HG02970 (cell line): ENCODE measurements at regions not wholly inside any gene's neighbourhood (a gene's known extent, or its start where the extent isn't known, plus 50 kb on each side); places are given as distances from the start of the nearest gene placed in this dataset.

Source experiments
- ATAC-seq: cut with Tn5 transposase; IDR thresholded peaks from one replicate; pipeline ENCODE4 v1.9.1; 2021; ENCODE audit warnings: mild to moderate bottlenecking, moderate library complexity, moderate number of reproducible peaks; ENCODE audit not compliant: unreplicated experiment, low FRiP score

DNA sequence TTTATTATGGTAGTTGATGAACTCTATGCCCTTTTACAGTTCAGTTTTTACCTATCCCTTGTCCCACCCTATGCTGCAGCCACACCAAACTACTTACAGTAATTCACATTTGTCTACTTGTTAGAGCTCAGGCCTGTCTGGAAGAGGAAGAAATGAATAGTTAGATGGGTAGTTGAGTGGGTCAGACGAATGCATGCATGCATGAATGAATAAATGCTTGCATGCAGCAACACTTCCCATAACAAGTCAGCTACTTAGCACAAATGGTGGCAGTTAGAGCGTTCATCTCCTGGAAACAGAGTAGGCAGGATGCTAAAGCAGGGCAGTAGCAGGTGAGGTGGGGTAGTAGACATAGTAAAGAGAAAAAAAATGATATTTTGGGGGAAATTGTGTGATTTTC is 322.3 kb downstream of the NDFIP2 start:
- ATAC-seq, result no peak

DNA sequence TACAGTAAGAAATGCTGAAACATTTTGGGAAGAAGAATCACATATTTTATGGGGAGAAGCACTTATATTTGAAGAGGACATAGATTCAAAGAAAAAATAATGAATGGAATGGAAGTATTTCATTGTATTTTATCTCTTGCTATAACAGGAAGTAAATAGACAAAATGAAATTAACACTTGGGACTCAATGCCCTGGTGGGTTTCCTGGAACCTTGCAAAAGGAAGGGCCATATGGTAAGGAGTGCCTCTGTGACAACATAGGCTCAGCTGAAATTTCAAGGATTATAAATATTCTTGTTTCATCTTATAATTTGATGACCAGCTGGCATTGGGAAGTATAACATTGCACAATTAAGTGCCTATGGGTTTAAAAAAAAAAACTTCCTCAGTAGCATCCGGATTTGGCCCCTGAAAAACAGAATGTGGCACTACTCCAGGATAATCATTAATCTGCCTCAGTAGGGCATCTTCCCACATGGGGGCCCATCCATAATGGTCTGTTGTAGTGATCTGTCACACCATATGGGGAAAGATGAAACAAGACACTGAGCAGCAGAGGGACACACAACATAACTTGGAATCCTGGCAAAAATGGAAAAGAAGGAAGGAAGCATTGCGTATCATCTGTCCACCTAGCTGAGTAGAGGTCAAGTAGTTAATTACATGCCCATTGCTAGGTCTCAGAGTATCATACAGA is 321.6 kb downstream of the NDFIP2 start:
- ATAC-seq, result no peak

DNA sequence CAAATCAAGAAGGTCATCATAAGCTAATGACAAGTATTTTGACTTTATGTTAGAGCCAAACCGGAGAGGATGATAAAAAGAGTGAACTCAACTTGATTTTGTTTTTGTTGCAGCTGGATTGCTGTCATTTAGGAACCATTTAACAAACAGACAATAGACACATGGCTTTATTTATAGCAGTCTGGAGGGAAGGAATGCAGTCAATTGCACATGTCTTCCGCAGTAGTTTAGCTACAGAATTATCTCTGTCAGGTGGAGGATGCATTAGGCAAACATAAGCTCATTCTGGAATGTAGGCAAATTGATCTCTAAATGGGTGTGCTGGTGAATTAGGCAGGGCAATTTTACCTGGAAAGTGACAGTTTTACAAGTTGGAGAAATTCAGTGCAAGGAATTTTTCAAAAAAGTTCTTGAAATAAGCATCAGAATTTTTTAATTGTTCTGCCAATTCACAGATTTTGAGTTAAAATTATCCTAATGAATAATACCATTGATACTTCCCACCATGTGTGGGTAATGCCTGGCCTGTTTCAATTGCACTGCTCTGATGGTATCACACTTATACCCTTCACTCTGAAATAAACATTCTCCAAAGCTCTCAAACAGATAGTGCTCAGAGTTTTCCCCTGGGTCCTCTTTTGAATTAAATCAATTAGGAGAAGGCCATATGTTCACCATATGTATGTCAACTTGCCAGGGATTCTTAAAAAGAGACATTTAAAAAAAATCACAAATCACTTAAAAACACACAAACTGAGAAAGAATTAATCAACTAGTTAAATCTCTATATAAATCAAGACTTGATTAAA is 318.3 kb downstream of the NDFIP2 start:
- ATAC-seq, result no peak

DNA sequence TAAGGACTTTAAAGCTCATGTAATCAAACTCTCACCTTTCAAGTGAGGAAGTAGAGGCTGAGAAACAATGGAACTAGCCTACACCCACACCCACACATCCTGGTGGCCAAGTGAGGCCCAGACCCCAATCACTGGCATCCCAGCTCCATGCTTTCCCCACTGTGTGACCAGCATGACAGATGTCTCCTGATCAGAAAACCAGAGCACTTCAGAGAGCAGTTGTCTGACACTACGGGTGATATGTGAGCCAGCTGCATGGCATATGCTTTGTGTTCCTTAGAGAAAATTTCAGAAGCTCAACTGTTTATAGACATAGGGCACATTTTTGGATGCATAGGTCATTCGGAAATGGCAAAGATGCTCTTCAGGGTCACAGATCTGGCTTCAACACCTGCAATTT is 315.2 kb downstream of the NDFIP2 start:
- no peak for ATAC-seq

DNA sequence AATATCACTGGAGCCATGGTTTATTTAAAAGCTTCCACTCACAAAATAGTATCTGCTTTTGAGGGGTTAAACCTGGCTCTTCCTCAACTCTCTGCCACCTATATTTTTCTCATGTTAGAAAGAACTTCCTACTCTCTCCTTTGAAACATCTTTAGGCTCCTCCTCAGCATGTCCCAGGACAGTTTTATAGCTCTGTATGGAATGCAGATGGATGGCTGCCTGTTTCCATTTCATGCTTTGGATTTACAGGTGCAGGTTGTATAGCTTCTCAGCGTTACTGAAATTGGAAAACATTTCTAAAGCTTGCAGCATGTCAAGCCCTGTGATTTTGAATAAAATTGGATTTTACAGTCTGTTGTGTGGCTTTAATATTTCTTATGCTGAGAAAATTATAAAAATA is 314.0 kb downstream of the NDFIP2 start:
- no peak for ATAC-seq

DNA sequence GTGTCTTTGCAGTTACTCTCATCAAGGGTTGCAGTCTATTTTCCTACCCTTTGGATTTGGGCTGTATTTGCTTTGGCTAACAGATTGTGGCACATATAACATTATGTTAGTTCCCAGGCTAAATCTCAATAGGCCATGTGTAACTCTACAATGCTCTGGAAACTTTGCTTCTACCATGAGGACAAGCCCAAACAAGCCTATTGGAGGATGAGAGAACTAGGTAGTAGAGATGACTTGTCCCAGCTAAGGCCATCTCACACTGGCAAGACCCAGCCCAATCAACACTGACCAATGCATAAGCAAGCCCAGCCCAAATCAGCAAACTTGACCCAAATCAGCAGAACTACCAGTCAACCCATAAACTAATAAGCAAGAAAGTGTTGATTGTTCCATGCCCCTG is 311.8 kb downstream of the NDFIP2 start:
- ATAC-seq, result no peak

DNA sequence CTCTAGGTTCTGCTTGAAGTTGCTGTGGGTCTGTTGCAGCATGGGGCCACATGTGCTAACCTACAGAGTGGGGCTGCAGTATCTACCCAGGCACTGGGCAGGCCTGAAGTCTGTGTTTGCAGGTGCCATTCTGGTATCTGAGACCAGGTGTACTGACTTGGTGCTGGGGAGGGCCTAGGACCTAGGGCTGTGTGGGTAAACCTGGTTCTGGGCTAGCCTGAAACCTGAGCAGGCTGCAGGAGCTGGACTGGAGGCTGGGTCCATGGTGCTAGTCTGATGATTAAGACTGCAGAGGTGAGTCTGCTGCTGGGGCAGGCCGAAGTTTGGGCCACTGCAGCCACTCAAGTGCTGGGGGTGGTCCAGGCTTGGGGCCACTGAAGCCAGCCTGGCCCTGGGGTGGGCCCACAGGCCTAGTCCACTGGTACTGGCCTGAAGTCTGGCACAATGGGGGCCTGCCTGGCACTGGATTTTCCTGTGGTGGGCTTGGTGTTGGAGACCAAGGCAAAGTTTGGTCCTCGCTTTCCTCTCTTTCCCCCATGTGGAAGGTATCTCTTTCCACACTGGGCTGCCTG is 310.6 kb downstream of the NDFIP2 start:
- ATAC-seq, result no peak

DNA sequence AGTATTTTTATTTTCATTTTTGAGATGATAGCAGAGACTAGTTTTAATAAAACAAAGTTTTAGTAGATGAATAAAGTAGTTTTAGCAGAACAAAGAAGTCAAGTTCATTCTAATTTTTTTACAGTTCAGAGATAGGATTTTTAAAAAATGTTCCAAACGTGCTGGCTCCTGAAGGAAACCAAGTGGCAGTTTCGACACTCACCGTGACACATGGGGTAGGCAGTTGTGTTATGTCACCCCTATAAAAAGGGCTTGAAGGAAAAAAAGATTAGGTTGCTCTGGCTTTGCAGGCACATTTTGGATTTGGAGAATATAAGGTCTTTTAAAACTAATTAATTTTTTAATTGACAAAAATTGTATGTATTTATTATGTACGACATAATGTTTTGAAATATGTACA is 305.2 kb downstream of the NDFIP2 start:
- no peak for ATAC-seq

DNA sequence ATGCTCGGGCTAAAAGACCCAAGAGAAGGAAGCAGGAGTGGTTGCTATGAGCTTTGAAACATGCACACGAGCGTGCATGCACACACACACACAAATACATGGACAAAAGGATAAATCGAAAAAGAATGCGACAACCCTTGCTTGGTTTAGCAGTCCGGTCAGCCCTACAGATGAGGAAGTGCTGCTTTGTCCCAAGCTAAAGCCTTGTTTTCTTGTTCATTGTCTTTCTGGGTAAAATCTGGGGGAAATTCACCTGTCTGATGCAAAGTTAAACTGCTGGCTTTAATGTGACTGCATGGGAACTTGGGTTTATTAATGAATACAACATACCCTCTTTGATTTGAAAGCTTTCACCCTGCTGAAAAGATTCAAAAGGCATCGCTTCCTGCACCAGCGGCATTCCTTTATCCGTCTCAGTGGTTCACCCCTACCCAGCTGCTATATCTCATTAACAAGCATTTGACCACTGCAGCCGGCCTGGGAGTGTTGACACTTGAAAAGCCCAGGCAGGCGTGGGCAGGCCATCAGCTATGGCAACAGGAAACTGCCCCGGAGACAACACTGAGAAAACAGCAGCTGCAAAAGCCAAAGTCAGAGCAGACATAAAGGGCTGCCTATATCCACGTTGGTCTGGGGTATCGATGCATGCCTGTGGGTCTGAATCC is 301.7 kb downstream of the NDFIP2 start:
- ATAC-seq, result no peak

DNA sequence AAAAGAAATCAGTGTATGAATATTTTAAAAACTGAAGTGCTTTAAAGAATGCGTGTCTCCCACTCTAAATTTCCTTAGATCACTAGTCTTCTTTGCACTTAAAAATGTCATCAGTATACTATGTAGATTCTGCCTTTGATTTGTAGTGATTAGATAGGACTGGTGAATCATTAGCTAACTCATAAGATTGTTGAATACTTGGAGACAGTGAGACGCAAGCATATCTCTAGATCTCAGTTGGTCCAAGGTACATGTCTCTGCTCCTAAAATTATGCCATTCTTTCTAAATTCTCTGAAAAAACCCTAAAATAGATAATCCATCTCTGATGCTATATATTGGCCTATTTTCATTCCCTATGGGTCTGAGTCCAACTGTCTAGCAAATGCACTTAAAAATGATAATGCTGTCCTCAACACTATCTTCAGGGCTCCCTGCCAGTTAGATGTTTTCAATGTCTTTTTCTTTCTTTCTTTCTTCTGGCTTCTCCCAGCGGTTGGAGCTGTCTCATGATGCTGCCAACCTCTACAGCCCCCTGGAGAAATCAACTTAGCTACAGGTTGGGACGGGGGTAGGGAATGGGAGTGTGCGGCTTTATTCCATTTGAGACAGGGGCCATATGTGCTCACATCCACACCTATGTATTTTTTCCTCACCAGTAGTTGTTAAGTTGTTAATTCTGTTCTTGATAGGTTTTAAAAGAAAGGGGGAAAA is 301.0 kb downstream of the NDFIP2 start:
- ATAC-seq, result no peak

DNA sequence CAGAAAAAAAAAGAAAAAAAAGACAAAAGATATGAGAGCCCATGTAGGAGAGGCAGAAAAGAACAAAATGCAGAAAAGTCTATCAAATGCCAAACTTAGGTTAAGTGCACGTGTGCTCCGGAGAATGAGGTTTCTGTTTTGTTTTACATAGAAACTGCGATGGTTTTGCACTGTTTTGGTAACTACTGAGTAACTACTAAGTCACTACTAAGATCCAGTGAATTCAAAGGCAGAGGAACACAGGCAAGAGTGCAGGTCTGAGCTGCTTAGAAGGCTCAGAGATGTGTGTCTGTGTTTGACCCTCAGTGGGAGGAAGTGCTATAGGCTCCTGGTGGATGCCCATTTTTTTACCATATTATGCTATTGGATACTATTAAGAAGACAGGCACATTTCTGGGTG is 299.3 kb downstream of the NDFIP2 start:
- ATAC-seq, result no peak

DNA sequence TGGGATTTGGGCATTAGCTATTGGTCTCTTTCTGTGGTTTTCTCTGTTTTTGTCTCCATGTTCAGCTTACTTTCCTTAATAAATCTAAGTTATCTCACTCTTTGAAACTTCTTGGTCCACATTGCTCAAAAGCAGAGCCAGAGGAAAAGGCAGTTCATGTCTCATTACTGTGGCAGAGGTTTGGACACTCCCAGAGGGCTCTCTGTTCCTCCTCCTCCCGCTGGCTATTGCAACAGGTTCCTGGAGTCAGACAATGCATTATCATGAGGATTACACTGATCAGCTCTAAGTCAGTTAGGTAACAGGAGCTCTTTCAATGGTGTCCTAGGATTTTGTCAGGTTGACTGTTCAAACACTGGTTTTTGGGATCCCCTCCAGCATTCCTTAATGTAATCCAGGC is 298.8 kb downstream of the NDFIP2 start:
- no peak for ATAC-seq

DNA sequence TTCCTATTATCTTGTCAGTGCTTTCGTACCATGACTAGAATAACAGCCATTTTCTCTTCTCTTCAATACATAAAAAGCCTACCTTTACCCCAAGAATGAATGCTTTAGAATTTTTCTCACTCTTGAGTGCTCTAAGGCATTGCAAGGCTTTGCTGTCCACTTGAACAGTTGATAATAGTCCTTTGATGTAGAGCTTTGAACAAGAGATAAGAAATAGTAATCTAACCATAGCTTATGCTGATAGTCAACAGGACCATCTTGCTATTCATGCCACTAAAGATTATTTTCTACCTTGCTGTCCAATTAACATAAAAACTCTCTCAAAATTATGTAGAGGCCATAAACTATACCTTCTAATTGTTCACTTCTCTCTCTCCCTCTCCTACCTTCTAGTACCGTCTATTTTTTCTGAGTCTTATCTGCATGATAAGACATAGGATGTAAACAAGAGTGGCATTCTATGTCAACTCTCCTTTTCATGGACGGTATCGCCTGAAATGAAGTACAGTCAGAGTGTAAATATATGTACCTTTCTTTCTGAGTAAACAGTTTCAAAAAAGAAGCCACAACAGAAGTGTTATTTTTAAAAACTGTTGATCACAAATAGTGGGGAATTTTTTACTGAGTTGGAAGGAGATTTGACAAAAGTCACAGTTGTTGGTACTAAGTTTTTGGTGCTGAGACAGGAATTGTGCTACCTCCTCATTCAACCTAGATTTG is 297.9 kb downstream of the NDFIP2 start:
- no peak for ATAC-seq

DNA sequence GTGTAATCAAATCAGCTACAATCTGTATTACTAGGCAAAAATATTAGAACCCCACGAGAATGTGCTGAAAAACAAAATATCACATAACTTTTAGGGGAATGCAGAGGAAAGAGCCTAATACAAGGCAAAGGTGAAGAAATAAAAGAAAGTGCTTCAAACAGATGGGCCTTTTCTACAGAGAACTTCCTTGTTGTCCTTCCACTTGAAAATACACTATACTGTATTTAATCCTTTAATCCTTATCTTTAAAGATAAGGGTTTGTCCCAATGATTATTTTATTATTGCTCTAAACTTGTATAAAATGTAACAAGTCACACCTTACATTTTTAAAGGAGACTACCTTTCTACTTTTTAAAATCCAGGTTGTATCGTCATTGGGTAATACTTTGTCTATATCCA is 296.5 kb downstream of the NDFIP2 start:
- no peak for ATAC-seq

DNA sequence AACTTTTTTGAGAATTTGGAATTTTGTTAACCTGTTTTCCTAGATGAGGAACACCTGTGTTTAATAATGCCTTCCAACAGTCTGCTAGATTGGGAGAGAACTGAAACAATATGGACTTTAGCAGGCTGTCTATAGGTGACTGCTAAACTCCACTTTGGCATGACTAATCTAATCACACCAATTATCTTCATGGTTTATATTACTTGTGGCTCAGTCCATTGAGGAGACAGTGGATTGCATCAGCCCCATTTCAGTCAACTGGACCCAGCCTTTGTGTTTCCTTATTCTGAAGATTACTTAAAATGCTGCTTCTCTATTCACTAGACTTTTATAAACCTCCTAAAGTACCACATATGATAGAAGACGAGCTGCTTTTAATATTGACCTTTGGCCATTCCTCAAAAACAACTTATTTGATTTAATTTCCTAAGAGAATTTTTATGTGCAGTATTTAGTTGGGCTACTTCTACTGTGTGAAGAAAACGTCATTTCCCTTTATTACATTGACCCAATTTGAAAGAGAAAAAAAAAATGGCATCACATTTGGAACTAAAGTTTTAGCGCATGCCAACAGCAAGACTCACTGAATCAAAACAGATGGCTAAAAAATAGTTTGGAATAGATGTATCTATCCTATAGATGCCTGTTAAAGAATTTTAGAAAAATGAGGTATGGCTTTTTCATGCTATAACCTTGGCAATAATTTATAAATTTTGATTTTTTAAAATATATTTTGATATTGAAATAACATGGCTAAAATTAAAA is 295.8 kb downstream of the NDFIP2 start:
- no peak for ATAC-seq

DNA sequence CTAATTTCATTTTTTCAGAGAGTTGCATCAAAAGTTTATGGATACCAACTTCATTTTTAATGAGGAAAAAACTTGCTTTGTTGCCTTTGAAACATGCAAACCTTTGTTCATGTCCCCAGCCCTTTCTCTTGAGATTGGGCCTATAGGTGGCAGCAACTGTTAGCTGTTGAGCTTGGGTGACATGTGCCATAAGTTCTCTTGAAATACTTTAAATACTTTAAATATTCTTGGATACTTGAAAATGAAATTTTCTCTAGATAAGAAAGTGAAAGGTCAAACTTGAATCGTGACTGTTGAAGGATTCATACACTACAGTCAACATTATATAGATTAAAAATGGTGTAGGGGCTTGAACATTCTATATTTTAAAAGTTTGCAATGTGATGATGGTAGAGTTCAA is 294.9 kb downstream of the NDFIP2 start:
- no peak for ATAC-seq

DNA sequence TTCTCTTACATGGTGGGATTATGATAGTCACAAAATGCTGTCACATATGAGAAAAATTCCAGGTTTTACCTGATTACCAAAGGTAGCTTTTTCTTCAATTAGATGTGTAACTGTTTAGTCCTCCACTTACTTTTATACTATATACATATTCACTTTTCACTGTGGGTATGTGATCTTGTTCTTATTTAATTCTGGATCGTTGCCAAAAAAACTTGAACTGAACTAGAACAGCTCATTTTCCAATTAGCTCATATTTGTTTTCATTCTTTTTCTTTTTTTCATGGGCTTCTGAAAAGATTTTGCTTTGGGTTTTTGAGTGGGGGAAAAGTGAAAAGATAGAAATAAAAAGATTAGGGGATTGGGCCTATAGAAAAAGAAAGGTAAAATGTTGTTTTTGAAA is 291.9 kb downstream of the NDFIP2 start:
- ATAC-seq, result no peak

DNA sequence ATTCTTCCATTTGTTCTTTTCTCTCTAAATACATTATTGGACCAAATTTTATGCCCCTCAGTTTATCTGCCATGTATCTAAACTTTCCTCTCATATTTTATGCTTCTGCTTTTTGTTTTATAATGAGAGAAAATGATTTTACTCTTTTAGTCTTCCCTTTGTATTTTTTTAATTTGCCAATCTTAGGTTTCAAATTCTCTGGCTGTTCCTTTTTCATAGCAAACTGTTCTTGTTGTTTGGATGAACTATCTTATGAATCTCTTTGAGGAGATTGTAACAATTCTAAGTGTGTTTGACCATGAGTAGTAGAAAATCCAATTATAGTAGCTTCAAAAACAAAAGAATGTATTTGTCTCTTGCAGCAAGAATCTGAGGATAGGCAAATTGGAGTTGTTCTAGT is 290.5 kb downstream of the NDFIP2 start:
- no peak for ATAC-seq

DNA sequence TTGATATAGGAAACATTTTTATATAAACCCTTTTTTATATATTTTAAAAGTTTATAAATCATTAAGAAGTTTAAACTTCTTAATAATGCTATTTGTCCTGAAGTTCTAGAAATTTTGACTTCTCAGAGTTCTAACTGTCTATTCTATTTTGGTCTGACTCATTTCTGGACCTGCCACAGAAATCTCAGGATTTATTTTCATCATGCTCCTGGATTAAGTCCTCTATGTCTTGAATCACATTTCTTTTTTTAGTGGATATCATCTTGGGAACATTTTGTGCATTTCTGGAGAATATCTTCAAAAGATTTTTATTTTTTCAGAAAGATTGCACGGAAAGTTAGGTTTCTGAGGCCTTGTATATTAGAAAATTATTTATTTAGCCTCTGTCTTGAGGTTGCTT is 289.1 kb downstream of the NDFIP2 start:
- ATAC-seq, result no peak
